NCI-H1436 treated with DMSO at 0.1 percent for 48 hours (cell line): ENCODE measurements at regions not wholly inside any gene's neighbourhood (a gene's known extent, or its start where the extent isn't known, plus 50 kb on each side); places are given as distances from the start of the nearest gene placed in this dataset.

ENCODE experiments used
- DNase-seq: peaks from one replicate; lab custom pipeline; 2025; lab: John Stamatoyannopoulos, UW

DNA sequence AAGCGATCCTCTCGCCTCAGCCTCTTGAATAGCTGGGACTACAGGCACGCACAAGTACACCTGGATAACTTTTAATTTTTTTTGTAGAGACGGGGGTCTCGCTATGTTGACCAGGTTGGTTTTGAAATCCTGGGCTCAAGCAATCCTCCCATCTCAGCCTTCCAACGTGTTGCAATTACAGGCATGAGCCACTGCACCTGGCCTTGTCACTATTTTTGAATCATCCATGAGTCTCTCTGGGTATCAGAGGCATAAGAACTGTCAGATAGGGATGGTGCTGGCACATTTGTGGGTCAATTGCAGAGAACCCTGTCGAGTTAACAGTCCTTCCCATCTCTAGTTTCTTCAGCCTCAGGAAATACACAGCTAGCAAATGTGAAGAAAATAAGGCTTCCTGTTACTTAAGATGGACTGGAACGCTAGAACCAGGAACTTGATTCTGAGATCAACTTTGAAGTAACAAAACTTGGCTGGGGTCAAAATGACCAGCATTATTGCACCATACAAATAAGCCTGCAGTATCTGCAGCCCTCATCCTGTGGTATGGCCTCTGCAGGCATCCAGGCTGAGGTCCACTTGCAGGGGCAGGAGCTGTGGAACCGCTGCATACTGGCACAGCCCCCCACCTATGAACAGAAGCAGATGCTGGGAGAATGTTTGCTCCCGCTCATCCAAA, 124.3 kb upstream of the GADD45A start:
- DNase-seq = no peak

DNA sequence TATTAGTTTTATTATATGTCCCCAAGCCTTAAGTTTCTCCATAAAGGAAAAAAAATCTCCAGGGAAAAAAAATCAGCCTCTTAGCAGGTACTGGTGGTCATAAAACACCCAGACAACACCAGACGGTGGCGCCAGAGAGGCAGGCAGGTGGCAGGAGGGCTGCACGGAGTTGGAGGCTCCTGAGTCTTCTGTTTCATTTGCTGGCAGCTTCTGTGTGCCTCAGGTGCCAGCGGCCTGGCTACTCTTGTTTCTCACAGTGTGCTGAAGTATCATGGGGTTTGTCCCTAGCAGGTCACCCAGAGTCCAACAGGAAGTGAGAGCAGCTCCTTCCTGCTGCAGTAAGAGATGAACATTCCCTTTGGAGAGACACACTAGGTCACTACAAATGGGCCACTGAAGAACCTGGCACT, 123.3 kb upstream of the GADD45A start:
- peak; percentile 49 for DNase-seq

DNA sequence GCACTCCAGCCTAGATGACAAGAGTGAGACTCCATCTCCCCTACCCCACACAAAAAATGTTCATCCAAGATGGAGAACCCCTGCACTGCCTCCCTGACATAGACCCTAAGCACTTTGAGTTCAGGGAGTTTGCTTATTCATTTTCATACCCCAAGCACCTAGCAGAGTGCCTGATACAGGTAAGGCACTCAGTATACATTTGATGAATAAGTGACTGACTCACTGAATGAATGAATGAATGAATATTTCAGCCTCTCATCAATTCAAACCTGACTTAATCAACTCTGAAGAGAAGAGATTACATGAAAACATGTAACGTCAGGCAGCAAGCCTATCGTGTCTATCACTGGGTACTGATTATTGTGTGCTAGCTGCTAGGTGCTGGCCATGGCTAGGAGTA, 121.3 kb upstream of the GADD45A start:
- DNase-seq = no peak

DNA sequence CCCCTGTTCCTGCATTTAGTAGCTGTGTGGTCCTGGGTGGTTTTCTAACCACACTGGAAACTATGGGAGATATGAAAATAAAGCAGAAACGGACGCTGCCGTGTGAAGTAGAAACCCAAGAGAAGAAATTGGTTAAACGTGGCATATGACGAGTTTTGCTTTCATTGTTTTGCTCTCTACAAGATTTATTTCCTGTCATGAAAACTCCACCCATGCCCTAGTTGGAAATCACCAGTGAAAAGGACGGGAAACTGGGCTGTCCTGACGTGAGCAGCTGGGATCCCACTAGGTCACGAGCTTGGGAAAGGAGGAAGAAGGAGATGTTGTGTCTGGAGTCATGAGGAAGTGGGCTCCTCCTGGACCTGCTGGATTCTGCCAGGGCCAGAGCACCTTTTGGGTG, 120.8 kb upstream of the GADD45A start:
- no peak for DNase-seq

DNA sequence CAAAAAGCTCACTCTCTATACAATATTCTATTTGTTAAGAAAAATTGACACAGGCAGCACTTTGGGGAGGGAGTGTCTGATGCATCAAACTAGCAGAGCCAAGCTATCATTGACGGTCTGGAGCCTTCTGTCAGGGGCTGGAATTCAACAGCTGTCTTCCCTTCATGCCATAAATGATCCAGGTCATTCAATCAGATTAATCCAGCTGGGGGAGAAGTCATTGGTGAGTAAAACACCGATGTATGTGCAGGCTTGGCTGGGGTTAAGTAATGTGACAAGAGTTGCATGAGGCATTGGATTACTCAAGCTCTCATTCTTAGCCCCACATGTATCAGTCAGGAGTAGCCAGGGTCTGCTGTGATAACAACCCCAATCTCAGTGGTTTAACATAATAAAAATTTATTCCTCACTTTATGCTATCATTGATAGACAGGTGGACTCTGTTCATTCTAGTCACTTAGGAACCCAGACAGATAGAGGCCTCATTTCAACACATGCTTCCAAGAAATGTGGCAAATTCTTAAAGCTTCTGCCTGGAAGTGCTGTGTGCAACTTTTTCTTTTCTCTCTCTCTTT, 118.1 kb upstream of the GADD45A start:
- no peak for DNase-seq

DNA sequence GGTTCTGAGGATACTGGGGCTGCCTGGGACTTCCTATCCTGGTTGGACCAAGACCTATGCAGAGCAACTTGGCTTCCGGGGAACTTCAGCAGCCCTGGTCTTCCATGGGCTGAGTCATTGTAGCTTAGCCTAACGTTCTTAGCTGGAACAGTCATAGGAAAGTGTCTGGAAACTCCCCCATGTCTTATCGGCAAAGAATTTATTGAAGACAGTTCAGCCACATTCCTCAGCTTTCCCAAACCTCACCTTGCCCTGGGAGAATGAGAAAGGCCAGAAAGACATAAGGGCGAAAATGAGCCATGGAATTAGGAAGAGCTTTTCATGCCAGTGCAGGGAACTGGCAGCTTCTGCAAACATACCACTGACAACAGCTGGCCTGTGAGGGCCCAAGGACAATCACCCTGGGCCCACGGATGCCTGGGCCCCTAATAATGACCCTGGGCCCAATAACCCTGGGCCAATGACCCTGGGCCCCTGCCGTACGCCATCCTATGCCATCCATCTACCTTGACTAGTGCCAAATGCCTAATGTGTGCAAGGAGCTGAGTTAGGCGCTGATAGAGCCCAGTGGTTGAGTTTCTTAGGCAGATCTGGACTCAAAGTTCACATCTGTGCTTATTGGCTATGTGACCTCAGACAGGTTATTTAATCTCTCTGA, 114.4 kb upstream of the GADD45A start:
- DNase-seq = no peak

DNA sequence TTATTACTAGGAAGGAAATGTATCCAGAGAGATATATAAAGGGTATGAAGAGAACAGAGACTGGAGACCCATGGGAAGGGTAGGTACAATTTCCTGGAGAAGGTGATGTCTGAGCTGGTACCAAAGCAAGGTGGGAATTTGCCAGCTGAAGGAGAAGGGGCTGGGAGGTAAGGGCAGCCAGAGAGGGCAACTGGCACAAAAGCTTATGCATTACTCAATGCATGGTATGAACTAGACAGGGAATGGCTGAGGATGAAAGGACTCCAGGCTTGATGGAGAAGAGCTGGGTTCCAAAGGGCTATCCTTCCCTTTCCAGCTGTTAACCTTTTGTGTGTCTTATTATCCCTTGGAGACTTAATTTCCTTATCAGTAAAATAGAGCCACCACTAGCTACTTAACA, 113.6 kb upstream of the GADD45A start:
- no peak for DNase-seq

DNA sequence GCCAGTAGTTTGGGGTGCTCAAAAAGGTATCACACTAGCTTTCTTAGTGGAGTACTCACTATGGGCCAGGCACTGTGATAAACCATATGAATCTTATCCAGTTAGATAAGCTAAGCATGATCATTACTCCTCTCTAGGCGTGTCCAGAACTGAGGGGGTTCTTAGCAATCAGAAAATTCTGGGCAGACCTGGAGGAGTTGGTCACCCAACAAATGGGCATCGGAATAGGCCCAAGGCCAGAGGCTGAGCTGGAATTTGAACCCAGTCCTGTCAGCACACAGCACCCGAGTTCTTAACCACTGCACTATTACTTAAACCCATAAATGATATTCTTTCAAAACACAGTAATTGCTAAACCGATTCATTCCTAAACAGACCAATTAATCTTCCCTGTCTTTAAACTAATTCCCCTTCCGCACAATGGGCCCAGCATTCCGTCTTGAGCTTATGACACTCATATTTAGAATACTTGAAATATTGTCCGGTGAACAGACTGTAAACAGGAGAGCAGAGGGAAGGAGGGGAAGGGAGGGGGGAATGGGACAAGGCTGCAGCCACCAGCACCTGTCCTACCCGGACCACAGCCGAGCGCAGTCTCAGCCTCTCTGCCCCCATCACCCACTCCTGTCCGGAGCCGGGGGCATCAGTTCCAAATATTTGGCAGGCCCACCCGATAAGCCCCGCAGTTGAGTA, 113.0 kb upstream of the GADD45A start:
- no peak for DNase-seq

DNA sequence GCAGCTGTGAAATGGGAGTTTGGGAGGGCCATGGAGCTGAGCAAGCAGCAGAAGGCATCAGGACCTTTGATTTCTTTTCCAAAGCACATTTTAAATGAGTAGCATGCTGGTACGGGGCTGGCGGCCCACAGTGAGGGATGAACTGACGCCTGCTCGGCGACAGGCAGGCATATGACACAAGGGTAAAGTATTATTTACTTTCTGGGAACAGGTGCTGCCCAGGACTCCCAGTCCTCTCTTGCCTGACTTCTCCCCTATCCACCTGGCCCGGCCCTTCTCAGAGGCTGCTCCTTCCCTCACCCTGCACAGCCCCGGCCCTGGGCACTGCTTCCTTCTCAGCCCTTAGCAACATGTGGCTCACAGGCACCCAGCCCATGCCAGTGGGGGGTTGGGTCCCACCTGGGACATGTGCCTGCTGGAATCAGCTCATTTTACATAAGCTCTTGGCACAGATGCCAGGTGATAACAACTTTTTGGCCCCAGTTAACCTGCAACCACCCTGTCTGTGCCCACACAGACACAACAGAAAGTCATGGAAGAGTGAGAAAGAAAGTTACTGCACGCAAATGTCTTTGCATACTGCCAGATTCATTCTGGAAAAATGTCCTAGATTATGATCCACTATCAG, 112.3 kb upstream of the GADD45A start:
- no peak for DNase-seq

DNA sequence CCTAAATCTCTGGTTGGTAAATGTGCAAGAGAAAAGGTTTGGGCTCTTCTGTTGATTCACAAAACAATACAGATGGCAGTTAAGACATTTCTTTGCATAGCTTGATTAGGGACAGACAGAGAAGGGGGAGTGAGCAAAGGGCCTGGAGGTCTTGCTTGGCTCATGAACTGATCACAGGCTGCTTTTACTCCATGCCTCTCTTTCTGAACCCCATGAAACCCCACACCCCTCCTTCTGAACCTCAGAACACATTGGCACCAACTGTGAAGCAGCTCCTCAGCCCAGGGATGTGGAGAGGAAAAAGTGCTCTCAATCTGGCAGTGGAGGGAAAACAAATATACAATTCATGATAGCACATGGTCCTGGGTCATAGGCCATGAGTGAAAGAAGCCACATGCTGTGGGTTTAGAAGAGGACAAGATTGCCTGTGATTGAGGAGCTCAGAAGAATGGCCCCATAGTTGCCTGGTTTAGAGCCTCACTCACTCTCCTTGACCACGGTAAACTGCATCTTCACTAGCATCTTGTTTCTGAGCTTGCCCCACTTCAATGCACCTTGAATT, 111.6 kb upstream of the GADD45A start:
- no peak for DNase-seq

DNA sequence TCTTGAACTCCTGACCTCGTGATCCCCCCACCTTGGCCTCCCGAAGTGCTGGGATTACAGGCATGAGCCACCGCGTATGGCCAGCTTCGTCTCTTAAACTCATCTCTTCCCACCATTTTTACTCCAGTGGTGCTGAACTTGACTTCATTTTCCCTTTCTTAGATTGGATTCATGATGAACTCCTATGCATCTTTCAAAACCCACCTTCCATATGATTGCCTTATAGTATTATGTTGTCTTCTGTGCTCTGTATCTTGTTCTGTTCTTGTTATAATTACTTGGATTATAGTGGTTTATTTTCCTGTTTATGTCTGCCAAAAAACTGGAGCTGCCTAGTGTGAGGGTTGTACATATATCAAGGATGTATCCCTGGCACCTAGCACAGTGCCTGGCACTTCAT, 110.8 kb upstream of the GADD45A start:
- DNase-seq = no peak

DNA sequence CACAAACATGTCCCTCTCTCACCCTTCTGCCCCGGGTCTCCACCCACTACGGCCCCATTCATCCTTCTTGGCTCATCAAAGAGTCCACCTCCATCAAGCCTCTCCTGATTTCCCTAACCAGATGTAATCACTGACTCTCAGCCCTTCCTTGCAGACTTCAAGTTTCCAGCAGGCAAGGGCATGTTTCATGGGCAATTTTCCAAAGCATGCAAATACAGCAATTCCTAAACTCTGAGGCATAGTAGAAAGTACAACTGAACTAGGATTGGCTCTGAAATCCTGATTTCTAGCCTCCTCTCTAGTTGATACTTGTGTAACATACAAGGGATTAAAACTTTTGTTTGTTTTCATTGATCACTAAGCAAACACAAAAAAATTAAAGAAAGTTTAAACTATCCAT, 109.1 kb upstream of the GADD45A start:
- DNase-seq = no peak

DNA sequence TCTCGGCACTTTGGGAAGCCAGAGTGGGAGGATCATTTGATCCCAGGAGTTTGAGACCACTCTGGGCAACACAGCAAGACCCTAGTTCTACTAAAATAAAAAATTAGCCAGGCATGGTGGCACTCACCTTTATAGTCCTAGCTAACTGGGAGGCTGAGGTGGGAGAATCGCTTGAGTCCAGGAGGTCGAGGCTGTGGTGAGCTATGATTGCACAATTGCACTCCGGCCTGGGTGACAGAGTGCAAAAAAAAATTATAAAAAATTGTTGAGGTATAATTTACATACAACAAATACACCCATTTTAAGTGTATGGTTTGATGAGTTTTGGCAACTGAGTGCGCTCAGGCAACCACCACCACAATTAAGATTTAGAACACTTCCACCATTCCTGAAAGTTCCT, 108.5 kb upstream of the GADD45A start:
- no peak for DNase-seq

DNA sequence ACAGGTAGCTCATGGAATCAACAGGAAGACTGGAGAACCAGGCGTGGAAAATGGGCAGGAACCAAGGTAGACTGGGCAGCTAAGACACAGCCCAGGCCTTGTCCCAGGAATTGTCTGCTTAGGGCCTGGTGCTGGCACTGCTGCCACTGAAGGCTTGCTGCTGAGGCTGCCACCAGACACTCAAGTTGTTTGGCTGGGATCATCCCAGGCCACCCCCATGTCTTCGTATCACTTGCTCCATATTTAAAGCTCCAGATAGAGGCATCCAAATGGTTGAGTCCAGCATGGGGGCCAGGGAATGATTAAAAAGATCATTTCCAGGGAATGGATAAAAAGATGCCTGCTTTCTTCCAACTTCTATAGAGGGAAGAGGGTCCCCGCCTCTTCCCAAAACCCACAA, 107.4 kb upstream of the GADD45A start:
- DNase-seq = no peak

DNA sequence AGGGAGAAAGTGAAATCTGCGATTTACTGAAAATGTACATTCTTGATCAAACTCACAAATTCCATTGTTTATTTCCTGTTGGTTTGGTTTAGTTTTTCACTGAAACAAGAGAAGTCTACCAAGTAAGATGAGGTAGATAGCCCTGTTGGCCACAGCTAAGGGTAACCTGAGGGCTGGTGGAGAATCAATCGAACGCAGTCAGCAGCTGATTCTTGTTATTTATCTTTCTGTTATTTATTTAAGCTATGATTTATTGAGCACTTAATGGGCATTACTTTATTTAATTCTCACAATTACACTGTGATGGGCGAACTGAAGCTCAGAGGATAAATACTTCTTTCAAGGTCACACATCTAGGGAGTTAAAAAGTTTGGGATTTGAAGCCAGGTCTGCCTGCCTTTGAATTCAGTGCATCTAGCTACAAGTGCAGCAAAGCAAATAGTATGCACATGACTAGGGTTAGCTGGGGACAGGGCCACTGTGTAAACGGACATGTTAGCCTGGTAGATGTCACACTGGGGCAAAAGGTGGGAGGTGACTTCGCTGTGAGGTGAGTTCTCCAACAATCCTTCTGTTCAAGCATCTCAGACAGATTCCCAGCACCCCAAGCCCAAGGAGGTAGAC, 106.5 kb upstream of the GADD45A start:
- DNase-seq = no peak

DNA sequence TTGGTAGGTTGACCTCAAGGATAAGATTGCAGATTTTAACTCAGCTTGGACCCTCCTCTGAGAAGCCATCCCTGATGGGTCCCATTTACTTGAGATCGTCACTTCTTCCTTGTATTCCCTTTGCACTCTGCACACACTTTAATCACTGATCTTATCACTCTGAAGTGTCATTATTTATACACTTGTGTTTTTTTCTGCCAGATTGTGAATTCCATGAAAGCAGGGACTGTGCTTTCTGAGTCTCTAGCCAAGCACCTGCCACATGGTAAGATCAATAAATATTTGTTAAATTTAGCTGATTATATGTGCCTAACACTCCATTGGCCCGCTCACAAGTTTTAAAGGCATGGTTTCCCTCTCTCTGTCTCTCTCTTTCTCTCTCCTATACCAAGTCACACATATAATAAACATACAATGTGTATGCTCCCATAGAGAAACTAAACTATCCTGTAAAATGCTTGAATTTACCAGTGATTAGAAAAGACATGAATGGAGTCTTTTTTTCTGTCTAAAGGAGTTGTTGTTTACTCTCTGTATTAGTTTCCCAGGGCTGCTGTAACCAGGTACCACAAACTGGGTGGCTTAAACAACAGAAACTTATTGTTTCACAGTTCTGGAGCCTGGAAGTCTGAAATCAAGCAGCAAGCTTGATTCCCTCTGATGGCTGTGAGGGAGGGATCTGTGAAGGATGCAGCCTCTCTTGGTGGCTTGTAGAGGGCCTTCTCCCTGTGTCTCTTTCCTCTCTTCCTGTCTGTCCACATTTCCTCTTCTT, 105.2 kb upstream of the GADD45A start:
- no peak for DNase-seq

DNA sequence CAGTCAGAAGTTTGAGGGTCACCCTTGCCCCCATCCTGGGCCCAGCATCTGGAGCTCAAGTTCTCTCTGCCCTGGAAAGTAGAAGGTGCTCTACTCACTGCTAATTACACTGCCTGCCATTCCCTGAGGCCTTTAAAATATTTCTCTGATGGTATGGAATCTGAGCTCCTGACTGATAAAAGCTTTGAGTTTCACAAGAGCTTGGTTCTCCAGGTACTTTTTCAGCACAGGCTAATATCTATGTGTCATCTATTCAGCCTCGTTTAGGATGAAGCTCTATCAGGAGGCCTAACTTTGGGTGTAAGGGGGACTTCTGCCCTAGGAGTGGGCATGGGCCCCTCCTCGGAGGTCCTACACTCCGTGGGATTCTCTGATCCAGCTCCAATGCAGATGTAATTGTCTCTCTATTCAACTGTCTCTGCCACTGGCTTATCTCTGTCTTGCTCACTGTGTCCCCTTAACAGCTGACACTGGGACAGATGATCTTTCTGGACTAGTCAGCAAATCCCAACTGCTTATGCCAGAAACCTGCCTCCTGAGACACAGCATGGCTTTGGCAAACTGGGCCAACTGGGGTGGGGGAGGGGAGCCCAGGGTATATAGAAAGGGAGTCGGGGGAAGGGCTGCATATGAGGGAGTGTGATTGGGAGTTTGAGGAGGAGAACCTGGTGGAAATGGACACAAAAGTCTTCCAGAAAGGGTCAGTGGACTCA, 104.2 kb upstream of the GADD45A start:
- DNase-seq = no peak

DNA sequence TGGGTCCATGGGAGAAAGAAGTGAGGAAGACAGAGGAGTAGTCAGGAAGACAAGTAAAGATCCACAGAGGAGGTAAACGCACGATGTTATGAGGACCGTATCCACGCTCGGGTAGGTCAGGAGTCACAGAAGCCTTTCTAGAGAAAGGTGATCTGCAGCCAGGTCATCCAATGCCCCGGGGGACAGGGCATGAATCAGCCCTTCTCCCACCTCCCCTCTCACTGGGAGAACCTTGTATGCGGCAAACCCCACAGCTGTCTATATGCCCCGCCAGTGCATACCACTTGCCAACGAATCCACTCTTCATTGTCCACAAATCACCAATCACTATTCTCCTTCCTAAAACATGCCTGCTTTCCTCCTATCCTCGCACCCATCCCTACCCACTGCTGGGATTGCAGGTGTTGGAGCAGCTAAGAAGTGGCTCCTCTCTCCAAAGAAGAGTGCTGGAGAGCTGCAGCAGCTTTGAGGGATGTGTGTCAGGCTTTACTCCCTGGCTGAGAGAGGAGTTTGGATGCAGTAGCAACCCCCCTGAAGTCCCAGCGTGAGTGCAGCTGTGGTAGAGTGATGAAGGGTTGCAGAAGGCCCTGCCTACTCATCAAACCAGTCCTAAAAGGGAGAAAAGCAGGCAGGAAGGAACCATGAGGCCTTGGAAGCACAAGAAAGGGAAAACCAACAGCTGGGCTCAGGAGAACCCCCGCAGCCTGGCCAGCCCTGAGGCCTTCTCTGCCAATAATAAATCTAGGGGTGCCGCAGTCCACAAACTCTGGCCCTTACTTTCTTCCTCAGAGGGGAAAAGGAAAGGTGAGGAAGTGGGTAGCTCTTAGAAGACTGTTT, 102.2 kb upstream of the GADD45A start:
- no peak for DNase-seq

DNA sequence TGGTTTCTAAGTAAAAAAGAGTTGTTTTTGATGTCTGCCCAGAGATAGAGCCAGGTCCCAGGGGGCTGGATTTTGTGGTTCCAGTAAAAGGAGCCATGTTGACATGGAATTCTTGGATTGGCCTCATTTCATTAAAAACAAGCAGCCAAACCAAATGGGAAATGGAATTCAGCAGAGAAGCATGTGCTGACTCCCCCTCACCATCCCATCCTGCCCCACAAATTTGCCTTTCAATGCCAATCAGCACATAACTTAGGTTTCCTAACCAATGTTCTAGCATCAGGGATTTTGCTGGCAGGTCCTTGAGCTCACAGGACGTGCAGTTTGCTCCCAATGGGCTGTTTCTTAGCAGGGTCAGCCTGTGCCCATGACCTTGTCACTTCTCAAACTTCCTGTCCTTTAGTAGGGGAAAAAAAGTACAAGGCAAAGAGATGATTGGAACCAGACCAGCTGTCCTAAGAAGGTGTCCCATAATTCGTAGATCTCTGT, 101.5 kb upstream of the GADD45A start:
- DNase-seq = no peak
